ENCODE measurements at regions not wholly inside any gene's neighbourhood (a gene's known extent, or its start where the extent isn't known, plus 50 kb on each side); places are given as distances from the start of the nearest gene placed in this dataset.
A peak's percentile ranks its signal among the peaks of the same experiment; 100 is the strongest.

- no peak for DNase-seq (ENCODE audit: low read depth in 2 of 2)
Observed at GRCh38 chr6:134866563-134866962, 83.3 kb downstream of the ALDH8A1 start.

GRCh38 chr6:134864558-134864957, 85.3 kb downstream of the ALDH8A1 start:
- DNase-seq (ENCODE audit: low read depth in 2 of 2): no peak

- DNase-seq (ENCODE audit: low read depth in 2 of 2): no peak
Observed at GRCh38 chr6:134863763-134864510, 86.0 kb downstream of the ALDH8A1 start.

GRCh38 chr6:134854366-134854765, 95.5 kb downstream of the ALDH8A1 start:
- DNase-seq (ENCODE audit: low read depth in 2 of 2): no peak

GRCh38 chr6:134853111-134854055, 96.5 kb downstream of the ALDH8A1 start:
- no peak for DNase-seq (ENCODE audit: low read depth in 2 of 2)

GRCh38 chr6:134851548-134851947, 98.4 kb downstream of the ALDH8A1 start:
- DNase-seq (ENCODE audit: low read depth in 2 of 2): no peak

- DNase-seq (ENCODE audit: low read depth in 2 of 2): no peak
Observed at GRCh38 chr6:134850721-134851305, 99.1 kb downstream of the ALDH8A1 start.

GRCh38 chr6:134849920-134850447, 99.9 kb downstream of the ALDH8A1 start:
- no peak for DNase-seq (ENCODE audit: low read depth in 2 of 2)

- no peak for DNase-seq (ENCODE audit: low read depth in 2 of 2)
Observed at GRCh38 chr6:134848076-134848475, 101.8 kb downstream of the ALDH8A1 start.

GRCh38 chr6:134846865-134847264, 103.0 kb downstream of the ALDH8A1 start:
- no peak for DNase-seq (ENCODE audit: low read depth in 2 of 2)

GRCh38 chr6:134846031-134846430, 103.9 kb downstream of the ALDH8A1 start:
- DNase-seq (ENCODE audit: low read depth in 2 of 2): no peak

GRCh38 chr6:134844120-134844519, 105.8 kb downstream of the ALDH8A1 start:
- no peak for DNase-seq (ENCODE audit: low read depth in 2 of 2)

GRCh38 chr6:134840086-134840867, 109.6 kb downstream of the ALDH8A1 start:
- no peak for DNase-seq (ENCODE audit: low read depth in 2 of 2)

- no peak for DNase-seq (ENCODE audit: low read depth in 2 of 2)
Observed at GRCh38 chr6:134835993-134836392, 113.9 kb downstream of the ALDH8A1 start.

GRCh38 chr6:134830940-134831339, 119.0 kb downstream of the ALDH8A1 start:
- DNase-seq (ENCODE audit: low read depth in 2 of 2): no peak

GRCh38 chr6:134830194-134830593, 119.7 kb downstream of the ALDH8A1 start:
- no peak for DNase-seq (ENCODE audit: low read depth in 2 of 2)

GRCh38 chr6:134828641-134829040, 121.3 kb downstream of the ALDH8A1 start:
- no peak for DNase-seq (ENCODE audit: low read depth in 2 of 2)

- DNase-seq (ENCODE audit: low read depth in 2 of 2): no peak
Observed at GRCh38 chr6:134826889-134827737, 122.8 kb downstream of the ALDH8A1 start.

- DNase-seq (ENCODE audit: low read depth in 2 of 2): no peak
Observed at GRCh38 chr6:134823710-134824034, 126.2 kb downstream of the ALDH8A1 start.

GRCh38 chr6:134822920-134823709, 126.8 kb downstream of the ALDH8A1 start:
- peak in 1 of 2 donors; percentile 10 for DNase-seq (ENCODE audit: low read depth in 2 of 2)

Measured in stimulated activated CD8-positive, alpha-beta memory T cell treated with anti-CD3 and anti-CD28 coated beads, Interleukin-15, amount 100 ng/mL, for 48 hours (primary cell).